ENCODE measurements at regions not wholly inside any gene's neighbourhood (a gene's known extent, or its start where the extent isn't known, plus 50 kb on each side); places are given as distances from the start of the nearest gene placed in this dataset.

DNA sequence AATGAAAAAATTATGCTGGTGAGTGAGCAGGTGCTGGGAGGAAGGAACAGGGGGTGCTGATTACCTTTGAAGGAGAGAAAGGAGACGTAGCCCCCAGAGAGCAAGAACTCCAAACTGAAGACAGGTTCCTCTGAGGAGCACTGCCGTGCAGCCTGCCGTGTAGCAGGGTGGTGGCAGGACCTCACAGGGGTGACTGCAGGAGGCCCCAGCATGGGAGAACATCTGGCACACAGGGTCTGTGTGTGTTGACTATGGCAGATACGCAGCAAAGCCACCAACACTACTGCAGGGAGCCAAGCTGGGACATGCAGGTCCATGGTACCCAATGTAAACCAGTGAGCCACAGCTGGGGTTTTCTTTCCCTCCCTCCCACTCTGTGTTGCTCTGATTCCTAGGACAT is 192.1 kb upstream of the PDE1C start:
- no peak for DNase-seq

GRCh38 chr7:32259931-32260596 is 189.9 kb upstream of the PDE1C start:
- DNase-seq, result no peak

GRCh38 chr7:32258265-32258664 is 188.1 kb upstream of the PDE1C start:
- DNase-seq, result no peak

GRCh38 chr7:32257621-32258020 is 187.4 kb upstream of the PDE1C start:
- no peak for DNase-seq

- no peak for DNase-seq
Observed at GRCh38 chr7:32256811-32257210, 186.6 kb upstream of the PDE1C start.

GRCh38 chr7:32256376-32256775 is 186.2 kb upstream of the PDE1C start:
- DNase-seq, result no peak

DNA sequence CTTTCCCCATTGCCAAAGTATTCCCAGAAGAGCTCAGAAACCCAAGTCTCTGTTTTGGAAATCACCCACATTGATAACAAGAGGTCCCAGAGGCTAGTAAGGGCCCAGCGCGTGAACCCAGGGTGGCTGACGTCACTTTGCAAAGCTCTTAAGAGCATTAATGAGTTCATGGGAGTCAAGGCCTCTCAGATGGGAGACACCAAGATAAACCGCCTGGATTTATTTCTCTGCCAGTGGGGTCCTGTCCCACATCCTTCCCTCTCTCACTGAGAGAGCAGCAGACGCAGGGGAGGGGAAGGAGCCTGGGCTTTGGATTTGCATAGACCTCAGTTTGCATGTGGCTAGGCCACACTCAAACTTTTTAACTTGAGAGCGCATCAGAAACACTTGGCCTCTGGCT is 184.8 kb upstream of the PDE1C start:
- DNase-seq, result no peak

GRCh38 chr7:32253299-32253698 is 183.1 kb upstream of the PDE1C start:
- no peak for DNase-seq

DNA sequence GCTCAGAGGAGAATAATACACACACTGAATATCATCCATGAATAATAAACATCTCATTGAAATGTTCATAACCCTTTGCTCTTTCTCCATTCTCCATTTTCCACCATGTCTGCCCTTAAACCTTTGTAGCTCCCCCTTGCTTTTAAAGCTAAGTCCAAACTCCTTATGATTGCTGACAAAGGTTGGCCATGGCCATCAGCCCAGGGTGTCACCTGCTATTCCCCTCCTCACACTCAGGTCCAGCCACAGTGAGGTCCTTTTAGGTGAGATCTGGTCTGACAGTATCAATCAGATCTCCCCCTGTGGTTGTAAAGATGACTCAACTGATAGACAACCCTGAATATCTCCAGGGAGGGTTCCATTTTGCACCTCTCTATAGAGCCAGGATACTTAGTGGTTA is 181.5 kb upstream of the PDE1C start:
- DNase-seq, result no peak

GRCh38 chr7:32250471-32251260 is 180.5 kb upstream of the PDE1C start:
- DNase-seq, result no peak

- DNase-seq, result no peak
Observed at GRCh38 chr7:32250003-32250402, 179.8 kb upstream of the PDE1C start.

GRCh38 chr7:32248522-32248921 is 178.3 kb upstream of the PDE1C start:
- DNase-seq, result no peak

GRCh38 chr7:32244806-32245345 is 174.7 kb upstream of the PDE1C start:
- DNase-seq, result no peak

DNA sequence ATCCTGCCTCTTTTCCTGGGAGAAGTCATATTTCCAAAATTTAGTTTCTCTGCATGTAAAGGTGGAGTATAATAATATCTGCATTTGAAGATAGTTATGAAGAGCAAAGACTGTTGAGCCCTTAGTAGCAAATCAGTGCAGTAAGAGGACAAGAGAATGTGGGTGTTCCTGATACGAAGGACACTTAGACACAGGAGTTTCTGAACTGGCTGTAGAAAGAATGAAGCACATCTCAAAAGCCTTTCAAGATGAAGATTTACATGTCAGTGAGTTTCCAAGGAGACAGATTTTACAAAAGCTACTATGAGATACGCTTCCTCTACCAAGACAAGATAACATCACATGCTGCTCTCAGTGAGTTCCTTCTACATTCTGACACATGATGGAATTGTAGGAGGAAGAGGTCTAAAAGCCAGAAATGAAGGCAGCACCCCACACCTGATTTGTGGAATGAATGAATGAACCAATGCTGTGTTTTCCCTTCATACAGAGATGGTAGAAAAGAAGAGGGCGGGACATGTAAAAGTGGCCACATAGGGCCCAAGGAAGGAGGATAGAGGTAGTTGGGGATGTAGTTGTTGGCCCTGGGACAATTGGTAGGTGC is 173.6 kb upstream of the PDE1C start:
- DNase-seq, result no peak

DNA sequence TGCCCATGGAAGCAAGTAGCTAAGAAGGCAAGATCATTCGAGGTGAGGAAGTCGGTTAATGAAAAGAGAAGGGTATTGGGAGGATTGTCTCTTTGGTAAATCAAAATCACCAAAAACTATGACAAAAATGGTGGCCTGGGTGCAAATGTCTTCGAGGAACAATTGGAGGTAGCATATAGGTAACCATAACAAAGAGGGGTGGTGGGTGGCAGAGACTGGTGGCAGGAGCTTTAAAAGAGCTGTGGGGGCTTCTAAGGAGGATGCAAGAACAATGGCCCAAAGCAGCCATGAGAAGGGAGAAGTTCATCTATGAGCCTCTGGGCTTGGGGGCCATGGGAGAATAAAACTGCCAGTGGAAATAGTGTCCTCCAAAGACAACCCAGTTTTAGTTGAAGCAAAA is 172.2 kb upstream of the PDE1C start:
- DNase-seq, result no peak

DNA sequence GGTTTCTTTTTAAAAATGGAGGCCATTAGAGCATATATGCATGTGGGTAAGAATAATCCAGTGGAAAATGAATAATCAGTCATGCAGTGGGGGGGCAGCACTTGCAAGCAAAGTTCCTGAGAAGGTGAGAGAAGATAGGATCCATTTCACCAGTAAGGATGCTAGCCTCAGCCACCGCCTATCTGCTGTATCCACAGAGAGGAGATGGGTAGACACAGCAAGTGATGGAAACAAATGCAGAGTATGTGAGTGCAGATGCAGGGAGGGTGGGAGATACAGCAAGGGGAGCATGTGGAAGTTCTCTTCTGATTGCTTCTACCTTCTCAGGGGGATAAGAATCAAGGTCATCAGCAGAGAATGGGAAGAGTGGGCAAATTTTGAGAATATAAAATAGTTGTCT is 171.4 kb upstream of the PDE1C start:
- no peak for DNase-seq

- no peak for DNase-seq
Observed at GRCh38 chr7:32239764-32240163, 169.6 kb upstream of the PDE1C start.

GRCh38 chr7:32228601-32229000 is 158.4 kb upstream of the PDE1C start:
- DNase-seq, result no peak

GRCh38 chr7:32227746-32228145 is 157.5 kb upstream of the PDE1C start:
- DNase-seq, result no peak

- DNase-seq, result no peak
Observed at GRCh38 chr7:32224276-32224675, 154.1 kb upstream of the PDE1C start.

DNA sequence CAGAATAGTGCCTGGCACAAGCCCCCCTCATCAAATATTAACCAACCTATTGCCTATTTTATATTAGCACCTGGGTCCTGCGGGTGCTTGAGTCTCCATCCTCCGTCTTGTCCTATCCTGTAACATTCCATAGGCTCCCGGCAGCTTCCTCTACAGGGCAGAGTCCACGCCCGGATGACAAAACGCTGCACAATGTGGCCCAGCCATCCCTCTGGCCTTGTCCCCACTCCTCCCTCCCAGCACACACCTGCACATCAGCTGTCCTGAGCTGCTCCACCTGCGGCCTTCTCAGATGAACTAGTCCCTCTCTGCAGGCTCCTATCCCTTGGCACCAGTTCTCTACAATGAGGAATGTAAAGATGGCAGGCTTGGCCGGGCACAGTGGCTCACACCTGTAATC is 153.5 kb upstream of the PDE1C start:
- no peak for DNase-seq

GRCh38 chr7:32223071-32223650 is 153.0 kb upstream of the PDE1C start:
- no peak for DNase-seq

DNA sequence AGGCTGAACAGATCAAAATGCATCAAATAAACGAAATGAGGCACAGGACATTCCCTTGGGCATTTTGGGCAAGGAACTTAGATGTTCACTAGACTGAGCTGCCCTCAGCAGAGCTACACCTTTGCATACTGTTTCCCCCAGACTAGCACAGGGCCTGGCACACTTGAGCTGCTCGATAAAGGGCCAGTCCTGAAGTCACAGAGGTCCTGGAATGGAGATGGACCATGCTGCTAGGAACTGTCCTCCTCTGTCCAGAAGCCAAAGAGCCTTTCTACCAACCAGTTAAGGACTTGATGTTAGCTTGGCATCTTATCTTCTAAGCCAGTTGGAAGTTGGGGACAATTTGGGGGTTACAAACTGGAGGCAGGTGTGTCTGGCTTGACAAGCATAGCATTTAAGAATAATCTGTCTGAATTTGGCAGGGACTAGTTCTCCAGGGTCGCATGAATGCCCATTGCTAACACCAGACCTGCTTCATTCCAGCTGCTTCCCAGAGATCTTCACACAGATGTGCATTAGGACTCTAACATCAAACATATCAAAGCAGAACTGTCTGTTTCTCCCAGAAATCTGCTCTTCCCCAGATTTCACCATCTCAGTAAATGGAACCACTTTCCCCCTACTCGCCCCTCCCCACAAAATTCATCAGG is 152.2 kb upstream of the PDE1C start:
- DNase-seq, result no peak

Data from kidney glomerular epithelial cell (primary cell).